SK-MEL-5 (cell line): ENCODE measurements at regions not wholly inside any gene's neighbourhood (a gene's known extent, or its start where the extent isn't known, plus 50 kb on each side); places are given as distances from the start of the nearest gene placed in this dataset.
A peak's percentile ranks its signal among the peaks of the same experiment; 100 is the strongest.

Experiments
- DNase-seq: peaks from one replicate; pipeline ENCODE4 v3.0.0-alpha.2; 2016; ENCODE audit warnings: low read depth, low spot score
- in situ Hi-C: cut with HindIII; loops from 2 replicates; pipeline ENCODE4 v1.10.0; 2016; ENCODE audit warnings: low sequenced_read_pairs, high pct_unique_total_duplicates, low pct_unique_long_range_greater_than_20kb

DNA sequence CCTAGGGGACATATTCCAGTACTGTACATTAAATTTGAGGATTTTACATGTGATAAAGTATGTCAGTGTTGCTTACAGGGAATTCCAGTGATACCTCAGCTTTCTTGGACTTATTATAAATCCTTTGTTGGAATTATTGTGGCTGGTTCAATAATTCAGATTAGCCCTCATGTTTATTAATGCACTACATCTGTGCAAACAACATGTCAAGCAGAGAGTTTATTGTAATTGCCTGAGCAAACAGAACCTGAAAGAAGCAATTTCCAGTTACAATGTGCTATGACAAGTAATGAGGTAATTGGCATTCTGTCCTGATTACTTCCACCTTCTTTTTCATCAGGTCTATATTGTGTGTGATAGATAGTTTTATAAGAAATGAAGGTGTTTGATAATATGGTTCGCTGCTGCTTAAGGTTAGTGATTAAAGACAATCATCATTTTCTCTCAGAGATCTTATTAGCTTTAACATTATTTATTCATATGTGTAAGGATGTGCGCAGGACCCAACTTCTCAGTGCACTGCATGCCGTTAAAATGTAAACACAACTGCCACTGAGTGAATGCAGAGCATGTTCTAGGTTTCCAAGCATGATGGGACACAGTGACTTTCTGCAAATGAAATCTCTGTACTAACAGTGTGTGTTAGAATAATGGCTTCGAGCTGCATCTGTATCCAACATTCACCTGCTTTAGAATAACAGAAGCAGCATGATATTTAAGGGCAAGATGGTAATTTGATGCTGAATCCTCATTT lies 973.7 kb upstream of the POU3F3 start:
- in situ Hi-C loops: no loop called here

DNA sequence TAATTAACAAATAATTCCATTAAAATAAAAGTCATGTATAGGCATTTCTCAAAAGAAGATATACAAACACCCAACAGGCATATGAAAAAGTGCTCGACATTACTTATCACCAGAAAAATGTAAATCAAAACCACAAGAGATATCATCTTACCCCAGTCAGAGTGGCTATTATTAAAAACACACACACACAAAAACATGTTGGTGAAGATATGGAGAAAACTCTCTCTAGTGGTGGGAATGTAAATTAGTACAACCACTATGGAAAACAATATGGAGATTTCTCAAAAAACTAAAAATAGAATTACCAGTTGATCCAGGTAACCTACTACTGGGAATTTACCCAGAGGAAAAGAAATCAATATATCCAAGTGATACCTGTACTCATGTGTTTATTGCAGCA lies 966.3 kb upstream of the POU3F3 start:
- no peak for DNase-seq
- in situ Hi-C loops: no loop called here

More for the DNA sequence above, 973.7 kb upstream of the POU3F3 start:
- DNase-seq: no peak

DNA sequence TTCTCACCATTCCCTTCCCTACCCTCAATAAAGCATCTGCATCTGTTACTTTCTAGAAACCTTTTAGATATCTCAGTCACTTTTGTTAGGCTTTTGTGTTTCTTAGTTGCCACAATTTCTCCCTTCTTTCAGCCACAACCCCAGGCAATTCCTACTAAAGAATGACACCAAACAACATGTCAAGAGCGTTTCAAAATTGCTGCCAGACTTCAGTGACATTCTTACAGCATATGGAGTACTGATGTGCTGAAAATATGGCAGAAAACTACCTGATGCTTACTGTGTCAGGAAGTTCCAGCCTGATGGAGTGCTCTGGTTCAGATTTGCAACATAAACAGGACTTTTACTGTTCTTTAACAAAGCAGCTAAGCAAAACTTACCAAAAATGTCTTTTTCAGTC lies 957.7 kb upstream of the POU3F3 start:
- in situ Hi-C loops: no loop called here
- DNase-seq: no peak

DNA sequence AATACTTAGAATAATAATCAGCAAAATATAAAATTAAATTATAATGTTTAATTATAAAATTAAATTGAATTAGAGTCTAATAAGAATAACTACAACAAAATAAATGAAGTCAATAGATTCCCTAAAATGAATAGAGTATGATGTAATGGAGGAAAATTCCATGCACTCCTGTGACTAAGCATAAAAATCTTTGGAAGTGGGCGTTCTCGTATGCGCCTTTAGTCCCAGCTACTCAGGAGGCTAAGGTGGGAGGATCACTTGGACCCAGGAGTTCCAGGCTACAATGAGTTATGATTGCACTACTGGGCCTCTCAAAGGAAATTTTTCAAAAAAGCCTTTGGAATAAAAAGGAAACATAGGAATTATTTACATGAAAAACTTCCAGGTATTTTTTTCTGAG lies 955.4 kb upstream of the POU3F3 start:
- in situ Hi-C loops: no loop called here
- no peak for DNase-seq

DNA sequence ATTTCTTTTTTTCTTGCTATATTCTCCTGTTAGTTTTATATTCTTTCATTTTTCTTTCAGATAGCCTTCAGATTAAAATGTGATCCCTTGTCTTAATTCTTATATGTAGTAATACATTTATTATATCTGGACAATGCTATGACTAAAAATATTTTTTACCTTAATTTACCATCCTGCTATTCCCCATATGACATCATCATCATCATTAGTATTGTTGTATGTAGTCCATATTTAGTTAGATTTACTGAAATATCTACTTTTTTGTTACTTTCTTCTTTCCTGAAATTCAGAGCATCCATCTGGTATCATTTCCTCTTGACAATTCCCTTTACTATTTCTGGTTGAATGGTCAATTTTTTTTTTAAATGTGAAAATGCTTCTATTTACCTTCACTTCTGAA lies 951.6 kb upstream of the POU3F3 start:
- in situ Hi-C loops: no loop called here
- DNase-seq: no peak

DNA sequence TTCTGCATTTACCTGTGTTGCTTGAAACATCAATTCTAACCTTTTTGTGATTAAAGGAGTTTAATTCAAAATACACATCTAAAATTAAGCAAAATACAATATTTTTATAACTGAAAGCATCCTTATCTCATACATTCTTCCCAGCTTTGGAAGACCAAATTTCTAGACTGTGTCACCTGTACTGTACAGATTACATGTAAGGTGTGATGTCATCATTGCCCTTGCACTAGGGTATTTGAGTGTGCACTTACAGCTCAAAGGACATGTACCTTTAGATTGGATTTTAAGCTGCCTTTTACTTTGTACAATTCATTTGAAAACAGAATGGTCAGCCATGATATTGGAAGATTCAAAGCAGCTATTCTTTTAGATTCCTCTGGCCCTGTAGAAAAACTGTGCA lies 932.8 kb upstream of the POU3F3 start:
- DNase-seq: no peak
- in situ Hi-C loops: no loop called here

DNA sequence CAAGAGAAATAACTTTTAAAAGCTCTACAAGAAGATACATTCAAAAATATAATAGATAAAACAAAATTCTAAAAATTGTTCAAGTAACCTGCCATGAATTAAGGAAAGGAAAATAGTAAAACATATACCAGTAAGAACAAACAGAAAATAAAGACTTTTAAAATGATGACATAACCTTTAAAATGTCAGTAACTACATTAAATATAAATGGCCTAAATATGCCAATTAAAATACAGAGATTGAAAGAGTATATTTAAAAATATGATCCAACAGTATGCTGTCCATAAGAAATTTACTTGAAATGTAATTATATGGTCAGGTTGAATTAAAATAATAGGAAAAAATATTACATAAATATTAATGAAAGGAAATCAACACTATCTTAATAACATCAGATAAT lies 911.7 kb upstream of the POU3F3 start:
- no peak for DNase-seq
- in situ Hi-C loops: no loop called here

DNA sequence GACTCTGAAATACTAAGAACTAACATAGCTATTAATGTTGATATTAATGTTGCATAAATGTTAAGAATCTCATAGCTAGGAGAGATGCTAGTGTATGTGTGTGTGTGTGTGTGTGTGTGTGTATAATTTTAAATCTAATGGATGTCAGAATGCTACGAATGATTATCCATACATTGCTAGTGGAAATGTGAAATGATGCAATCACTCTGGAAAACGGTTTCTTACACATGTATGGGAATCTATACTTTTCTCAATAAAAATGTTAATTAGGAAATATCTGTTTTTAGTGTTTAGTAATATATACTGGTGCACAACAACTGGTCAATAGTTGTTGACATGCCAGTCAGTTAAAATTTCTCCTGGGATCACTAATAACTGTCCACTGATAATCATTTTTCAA lies 908.8 kb upstream of the POU3F3 start:
- in situ Hi-C loops: no loop called here
- DNase-seq: no peak

DNA sequence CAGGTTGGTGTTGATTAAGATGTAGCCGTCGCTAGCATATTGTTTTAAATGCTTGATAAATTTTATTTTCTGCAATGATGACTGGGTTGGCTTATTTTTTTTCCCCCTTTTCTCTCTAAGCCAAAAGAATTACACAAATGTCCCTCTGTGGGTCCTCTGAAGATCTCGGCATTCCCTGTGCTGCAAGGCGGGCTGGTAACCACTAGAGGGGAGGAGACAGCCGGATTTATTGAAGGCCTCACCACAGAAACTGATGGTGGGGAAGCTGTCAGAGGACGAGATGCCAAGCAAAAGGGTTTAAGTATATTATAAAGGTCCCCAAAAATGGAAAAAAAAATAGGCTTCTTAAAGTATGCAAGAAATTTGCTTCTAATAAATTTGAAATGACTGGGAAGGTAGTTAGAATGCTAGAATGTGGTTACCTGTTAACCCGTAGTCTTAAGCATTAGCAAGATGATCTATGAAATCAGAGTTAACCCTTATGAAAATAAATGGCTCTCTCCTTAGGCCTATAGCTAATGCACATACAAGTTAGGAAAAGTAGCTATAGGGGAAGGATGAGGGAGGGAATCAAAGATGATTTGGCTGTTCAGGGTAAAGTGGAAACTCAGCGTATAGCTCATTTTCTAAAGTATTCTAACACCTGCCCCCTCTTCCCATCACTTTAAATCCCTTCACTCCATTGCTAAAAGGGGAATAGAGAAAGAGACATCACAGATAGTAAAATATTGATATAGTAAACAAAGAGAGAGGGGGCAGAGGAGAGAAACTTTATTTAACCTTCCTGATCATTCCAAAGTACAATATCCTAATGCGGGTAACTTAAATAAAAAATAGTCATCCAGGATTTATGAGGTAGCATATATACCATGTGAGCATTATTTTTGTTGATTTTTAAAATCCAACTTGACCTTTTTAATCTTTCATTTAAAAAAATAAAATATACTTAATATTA lies 894.5 kb upstream of the POU3F3 start:
- DNase-seq: peak; percentile 66

DNA sequence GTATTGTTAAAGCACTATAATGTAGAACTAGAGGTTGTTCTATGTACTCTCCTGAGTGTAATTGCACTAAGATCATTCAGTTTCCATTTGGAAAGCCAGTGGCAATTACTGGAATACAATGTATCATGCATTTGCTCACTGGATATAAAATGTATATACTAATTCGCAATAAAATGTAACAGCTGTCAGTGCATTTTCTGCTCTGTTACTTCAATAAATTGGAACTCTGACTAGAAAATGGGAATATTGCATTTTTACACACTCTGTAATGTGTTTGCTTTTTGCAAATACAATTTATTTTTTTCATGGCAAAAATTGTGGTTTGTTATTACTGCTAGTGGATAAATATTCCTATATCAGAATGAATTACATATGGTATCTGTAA lies 893.8 kb upstream of the POU3F3 start:
- in situ Hi-C loops: no loop called here
- no peak for DNase-seq

More for the DNA sequence above, 894.5 kb upstream of the POU3F3 start:
- in situ Hi-C loops: no loop called here

DNA sequence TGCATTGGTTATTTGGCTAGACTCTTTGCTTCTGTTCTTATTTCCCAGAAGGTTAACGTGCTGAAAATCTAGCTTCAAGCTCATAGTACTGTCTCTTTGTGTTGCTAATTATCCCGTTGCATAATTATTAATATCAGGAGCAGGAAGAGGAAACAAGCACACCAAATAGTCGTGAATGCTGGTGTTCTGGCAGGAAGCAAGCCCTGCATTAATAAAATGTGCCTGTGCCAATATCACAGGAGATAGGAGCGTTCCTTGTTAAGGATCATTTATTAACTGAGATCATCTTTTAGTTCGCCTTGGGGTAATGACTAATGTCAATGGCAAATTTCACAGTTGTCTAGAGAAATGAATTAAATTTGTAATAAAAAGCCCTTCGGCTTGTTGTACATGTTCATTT lies 893.0 kb upstream of the POU3F3 start:
- in situ Hi-C loops: no loop called here
- DNase-seq: no peak

DNA sequence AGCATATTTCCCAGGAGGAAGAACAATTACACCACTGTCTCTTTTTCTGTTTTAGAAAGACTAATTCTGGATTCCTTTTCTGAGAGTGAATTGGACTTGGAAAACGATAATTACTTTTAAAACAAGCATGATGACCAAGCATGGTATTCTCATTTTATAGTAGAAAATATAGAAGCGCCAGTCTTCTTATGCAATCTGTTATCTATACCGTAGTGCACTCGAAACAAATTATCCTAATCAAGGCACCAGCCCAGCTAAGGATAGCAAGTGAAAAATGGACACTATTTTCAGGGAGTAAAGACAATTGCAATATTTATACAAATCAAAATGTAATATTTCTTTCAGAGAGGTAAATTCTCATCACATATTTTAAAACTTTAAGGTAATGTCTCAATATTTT lies 892.1 kb upstream of the POU3F3 start:
- in situ Hi-C loops: no loop called here

DNA sequence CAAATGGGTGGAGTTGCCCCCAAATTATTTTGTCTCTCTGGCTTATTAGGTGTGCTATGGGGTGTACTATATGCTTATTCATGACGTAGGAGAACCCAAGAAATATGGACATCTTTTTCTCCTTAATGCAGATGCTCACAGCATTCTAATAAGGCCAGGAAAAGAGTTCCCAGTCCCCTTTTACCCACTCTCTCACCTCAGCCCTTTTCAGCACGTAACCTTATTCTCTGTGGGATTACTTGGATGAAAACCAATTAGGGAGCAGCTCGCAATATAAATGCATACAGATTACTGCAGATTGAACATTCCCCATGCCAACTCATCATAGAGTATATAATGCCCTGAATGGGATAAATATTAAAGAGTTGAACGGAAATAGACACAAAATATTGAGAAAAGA lies 891.2 kb upstream of the POU3F3 start:
- in situ Hi-C loops: no loop called here

More for the DNA sequence above, 892.1 kb upstream of the POU3F3 start:
- no peak for DNase-seq

DNA sequence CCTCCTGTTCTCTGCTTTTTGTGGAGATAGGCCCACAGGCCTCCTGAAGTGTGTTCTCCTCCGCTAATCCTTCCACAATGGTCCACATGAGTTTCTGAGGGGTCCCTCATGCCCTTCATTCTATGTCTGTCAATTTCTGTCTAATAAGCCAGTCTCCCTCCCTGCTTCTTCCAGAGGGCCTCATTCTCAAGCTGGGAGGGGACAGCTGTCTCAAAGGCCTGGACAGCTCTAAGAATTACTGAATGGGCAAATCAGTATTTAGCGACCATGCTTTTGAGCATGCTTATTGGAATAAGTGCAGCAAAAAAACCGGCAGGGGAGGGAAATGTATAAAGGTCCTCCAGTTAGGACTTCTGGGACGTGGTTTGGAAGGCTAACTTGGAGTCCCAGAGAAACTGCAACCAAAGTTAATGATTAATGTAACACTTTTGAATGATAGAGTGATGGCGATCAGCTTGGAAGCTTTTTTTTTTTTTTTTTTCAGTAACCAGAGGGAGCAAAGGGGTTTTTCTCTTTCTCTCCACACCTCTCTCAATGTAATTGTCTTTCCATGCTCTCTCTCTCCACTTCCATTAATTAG lies 890.7 kb upstream of the POU3F3 start:
- in situ Hi-C loops: no loop called here
- DNase-seq: no peak

More for the DNA sequence above, 891.2 kb upstream of the POU3F3 start:
- no peak for DNase-seq

DNA sequence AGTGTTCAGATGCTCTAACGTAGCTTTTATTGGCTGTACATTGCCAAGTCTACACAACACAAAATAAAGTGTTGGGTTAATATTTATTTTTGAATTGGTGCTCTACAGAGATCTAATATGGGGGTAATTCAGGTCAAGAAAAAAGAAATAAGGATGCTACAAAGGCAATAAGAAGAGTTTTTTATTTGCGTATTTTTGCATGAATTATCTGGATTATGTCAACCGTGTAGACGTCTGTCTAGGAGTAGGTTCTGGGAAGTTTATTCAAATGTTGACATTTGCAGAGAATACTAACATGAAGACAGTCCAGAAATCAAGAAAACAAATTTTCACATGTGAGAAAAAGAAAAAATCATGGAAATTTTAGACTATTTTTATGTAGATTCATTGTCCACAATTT lies 876.7 kb upstream of the POU3F3 start:
- in situ Hi-C loops: no loop called here
- no peak for DNase-seq

DNA sequence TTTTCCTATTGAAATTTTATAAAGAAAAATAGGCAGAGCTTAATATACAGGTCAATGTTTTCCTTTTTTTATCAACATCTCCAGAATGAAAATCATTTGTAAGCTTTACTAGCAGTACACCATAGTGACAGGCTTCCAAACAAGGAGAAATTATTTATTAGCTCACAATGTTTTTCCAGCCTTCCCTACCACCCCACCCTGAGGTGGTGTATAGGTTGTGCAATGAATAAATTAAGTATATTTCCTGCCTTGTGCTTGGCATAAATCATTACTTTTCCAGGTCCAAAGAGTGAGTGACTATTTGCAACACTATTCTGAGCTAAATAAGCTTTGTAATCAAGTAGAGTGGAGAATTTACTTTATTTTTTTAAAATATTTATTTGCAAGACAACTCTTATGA lies 876.2 kb upstream of the POU3F3 start:
- in situ Hi-C loops: no loop called here
- DNase-seq: no peak

DNA sequence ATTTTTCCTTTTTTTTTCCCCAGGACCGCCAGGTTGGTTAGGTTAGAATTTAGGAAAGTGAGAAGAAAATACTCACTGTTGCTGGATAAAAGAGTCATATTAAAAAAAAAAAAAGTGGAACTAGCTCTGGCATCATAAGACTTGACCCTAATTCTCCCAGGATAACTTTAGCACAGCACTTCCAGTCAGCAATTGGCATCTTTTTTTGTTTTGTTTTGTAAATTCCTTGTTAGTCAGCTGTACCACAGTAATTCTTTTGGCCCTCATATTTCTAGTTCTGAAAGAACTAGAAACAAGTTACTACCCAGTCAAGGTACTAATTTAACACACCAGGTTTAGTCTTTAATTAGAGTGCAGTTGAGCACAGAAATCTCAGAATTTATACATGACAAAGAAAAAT lies 873.5 kb upstream of the POU3F3 start:
- in situ Hi-C loops: no loop called here
- DNase-seq: no peak

DNA sequence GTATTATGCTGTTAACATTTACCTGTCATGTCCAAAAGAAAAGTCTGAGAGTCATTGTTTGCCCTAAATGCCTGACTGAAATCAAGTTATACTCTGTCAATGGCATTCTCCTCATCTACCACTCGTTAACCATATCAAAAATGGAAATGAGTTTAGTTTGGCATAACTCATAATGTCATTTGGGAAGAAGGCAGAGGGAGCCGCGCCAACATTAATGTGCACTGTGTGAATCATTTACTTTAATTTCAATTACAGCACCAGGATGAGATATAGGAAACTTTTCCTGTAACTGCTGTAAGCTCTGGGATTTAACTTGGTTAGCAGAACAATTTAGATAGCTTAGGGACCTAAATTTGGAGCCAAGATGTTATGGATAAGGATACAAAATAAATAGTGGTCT lies 871.2 kb upstream of the POU3F3 start:
- no peak for DNase-seq
- in situ Hi-C loops: no loop called here
